ENCODE measurements at regions not wholly inside any gene's neighbourhood (a gene's known extent, or its start where the extent isn't known, plus 50 kb on each side); places are given as distances from the start of the nearest gene placed in this dataset.
A peak's percentile ranks its signal among the peaks of the same experiment; 100 is the strongest.
"Not testable (repeated sequence)": the region's sequence is repeated elsewhere in the genome, so short reads cannot be mapped to it uniquely, and the experiment has no call there.

GRCh38 chr7:128561116-128561722 is 84.7 kb downstream of the METTL2B start:
- H3K36me3 ChIP-seq (ENCODE audit: control insufficient read depth, insufficient read depth, low read length); H3K27ac Mint-ChIP-seq; H3K9me3 Mint-ChIP-seq; DNase-seq; ATAC-seq; H3K27ac ChIP-seq (ENCODE audit: low read length); H3K27me3 ChIP-seq (ENCODE audit: control insufficient read depth, insufficient read depth, low read length); H3K9me3 ChIP-seq (ENCODE audit: control insufficient read depth, insufficient read depth, low read length); intact Hi-C loops (cut with micrococcal nuclease); H3K4me1 ChIP-seq (ENCODE audit: control insufficient read depth, insufficient read depth, low read length); H3K27me3 Mint-ChIP-seq (ENCODE audit: low read depth in 2 of 2); H3K36me3 Mint-ChIP-seq; H3K4me3 ChIP-seq (ENCODE audit: low read length); H3K4me3 Mint-ChIP-seq: not testable (repeated sequence)
- 97% methylated on average over 3 of the region's 4 CpGs for WGBS (ENCODE audit: insufficient coverage)
- peaks cover 20 to 23% of the 10 kb centered on the region in 2 donors for H3K4me1 Mint-ChIP-seq

- H3K4me1 ChIP-seq (ENCODE audit: control insufficient read depth, insufficient read depth, low read length); H3K4me3 ChIP-seq (ENCODE audit: low read length); DNase-seq; H3K27me3 ChIP-seq (ENCODE audit: control insufficient read depth, insufficient read depth, low read length); ATAC-seq; intact Hi-C loops (cut with micrococcal nuclease); H3K9me3 ChIP-seq (ENCODE audit: control insufficient read depth, insufficient read depth, low read length); H3K27me3 Mint-ChIP-seq (ENCODE audit: low read depth in 2 of 2); H3K27ac ChIP-seq (ENCODE audit: low read length); H3K27ac Mint-ChIP-seq; H3K9me3 Mint-ChIP-seq; H3K36me3 ChIP-seq (ENCODE audit: control insufficient read depth, insufficient read depth, low read length); H3K4me3 Mint-ChIP-seq; H3K36me3 Mint-ChIP-seq: not testable (repeated sequence)
- H3K4me1 Mint-ChIP-seq, result peaks cover 20 to 23% of the 10 kb centered on the region in 2 donors
- WGBS (ENCODE audit: insufficient coverage), result 92% methylated on average over 2 of the region's 5 CpGs
Observed at GRCh38 chr7:128562795-128563194, 86.2 kb downstream of the METTL2B start.

- H3K36me3 Mint-ChIP-seq; DNase-seq; H3K27ac ChIP-seq (ENCODE audit: low read length); H3K36me3 ChIP-seq (ENCODE audit: control insufficient read depth, insufficient read depth, low read length); H3K27me3 Mint-ChIP-seq (ENCODE audit: low read depth in 2 of 2); H3K27me3 ChIP-seq (ENCODE audit: control insufficient read depth, insufficient read depth, low read length); intact Hi-C loops (cut with micrococcal nuclease); H3K9me3 ChIP-seq (ENCODE audit: control insufficient read depth, insufficient read depth, low read length); H3K9me3 Mint-ChIP-seq; H3K4me1 ChIP-seq (ENCODE audit: control insufficient read depth, insufficient read depth, low read length); H3K4me3 Mint-ChIP-seq; H3K4me3 ChIP-seq (ENCODE audit: low read length): not testable (repeated sequence)
- WGBS (ENCODE audit: insufficient coverage), result 100% methylated on average over 1 of the region's 2 CpGs
- peaks cover 24 to 30% of the 10 kb centered on the region in 2 donors for H3K4me1 Mint-ChIP-seq
- peak overlapping the region; percentile 47 to 65 for H3K27ac Mint-ChIP-seq
- ATAC-seq, result peak in 1 of 3 donors; percentile 32
Observed at GRCh38 chr7:128564123-128564700, 87.7 kb downstream of the METTL2B start.

GRCh38 chr7:128564932-128565864 is 88.7 kb downstream of the METTL2B start:
- H3K9me3 ChIP-seq (ENCODE audit: control insufficient read depth, insufficient read depth, low read length); H3K36me3 ChIP-seq (ENCODE audit: control insufficient read depth, insufficient read depth, low read length); H3K4me3 Mint-ChIP-seq; intact Hi-C loops (cut with micrococcal nuclease); H3K36me3 Mint-ChIP-seq; H3K27me3 ChIP-seq (ENCODE audit: control insufficient read depth, insufficient read depth, low read length); H3K4me1 ChIP-seq (ENCODE audit: control insufficient read depth, insufficient read depth, low read length); H3K9me3 Mint-ChIP-seq; H3K4me3 ChIP-seq (ENCODE audit: low read length); H3K27me3 Mint-ChIP-seq (ENCODE audit: low read depth in 2 of 2); DNase-seq; H3K27ac ChIP-seq (ENCODE audit: low read length): not testable (repeated sequence)
- WGBS (ENCODE audit: insufficient coverage), result 45% methylated on average over 2 of the region's 4 CpGs
- Mint-ChIP-seq H3K27ac (peak overlapping the region; percentile 47 to 65), H3K4me1 (peaks cover 17 to 22% of the 10 kb centered on the region in 2 donors)
- peak in 1 of 3 donors; percentile 43 for ATAC-seq

- H3K4me3 Mint-ChIP-seq; H3K9me3 ChIP-seq (ENCODE audit: control insufficient read depth, insufficient read depth, low read length); H3K4me1 Mint-ChIP-seq; H3K9me3 Mint-ChIP-seq; H3K4me3 ChIP-seq (ENCODE audit: low read length); intact Hi-C loops (cut with micrococcal nuclease); DNase-seq; ATAC-seq; H3K4me1 ChIP-seq (ENCODE audit: control insufficient read depth, insufficient read depth, low read length); H3K27me3 ChIP-seq (ENCODE audit: control insufficient read depth, insufficient read depth, low read length); H3K27ac Mint-ChIP-seq; H3K36me3 Mint-ChIP-seq; H3K27ac ChIP-seq (ENCODE audit: low read length); H3K36me3 ChIP-seq (ENCODE audit: control insufficient read depth, insufficient read depth, low read length); H3K27me3 Mint-ChIP-seq (ENCODE audit: low read depth in 2 of 2): not testable (repeated sequence)
- 97% methylated on average over 3 of the region's 3 CpGs for WGBS (ENCODE audit: insufficient coverage)
Observed at GRCh38 chr7:128575277-128575676, 96.8 kb upstream of the GARIN1A start.

GRCh38 chr7:128576953-128577352 is 95.1 kb upstream of the GARIN1A start:
- H3K27ac Mint-ChIP-seq; ATAC-seq; H3K4me3 Mint-ChIP-seq; H3K4me1 Mint-ChIP-seq; H3K36me3 Mint-ChIP-seq; H3K9me3 Mint-ChIP-seq; H3K36me3 ChIP-seq (ENCODE audit: control insufficient read depth, insufficient read depth, low read length); DNase-seq; H3K27me3 Mint-ChIP-seq (ENCODE audit: low read depth in 2 of 2); H3K9me3 ChIP-seq (ENCODE audit: control insufficient read depth, insufficient read depth, low read length); H3K27me3 ChIP-seq (ENCODE audit: control insufficient read depth, insufficient read depth, low read length); H3K4me1 ChIP-seq (ENCODE audit: control insufficient read depth, insufficient read depth, low read length); H3K27ac ChIP-seq (ENCODE audit: low read length); intact Hi-C loops (cut with micrococcal nuclease); H3K4me3 ChIP-seq (ENCODE audit: low read length): not testable (repeated sequence)
- 97% methylated on average over 13 of the region's 27 CpGs for WGBS (ENCODE audit: insufficient coverage)

- H3K36me3 ChIP-seq (ENCODE audit: control insufficient read depth, insufficient read depth, low read length); H3K4me3 Mint-ChIP-seq; H3K36me3 Mint-ChIP-seq; ATAC-seq; H3K27ac ChIP-seq (ENCODE audit: low read length); intact Hi-C loops (cut with micrococcal nuclease); DNase-seq; H3K9me3 ChIP-seq (ENCODE audit: control insufficient read depth, insufficient read depth, low read length); H3K27me3 ChIP-seq (ENCODE audit: control insufficient read depth, insufficient read depth, low read length); H3K4me1 ChIP-seq (ENCODE audit: control insufficient read depth, insufficient read depth, low read length); H3K4me1 Mint-ChIP-seq; H3K9me3 Mint-ChIP-seq; H3K27me3 Mint-ChIP-seq (ENCODE audit: low read depth in 2 of 2); H3K4me3 ChIP-seq (ENCODE audit: low read length): not testable (repeated sequence)
- peak overlapping the region in 1 of 2 donors; percentile 47 for H3K27ac Mint-ChIP-seq
- WGBS (ENCODE audit: insufficient coverage), result no CpG with 5 or more reads among the region's 4 CpGs
Observed at GRCh38 chr7:128579843-128580242, 92.2 kb upstream of the GARIN1A start.

Measured in natural killer cell (primary cell).